NCI-H1930 (cell line): ENCODE measurements at regions not wholly inside any gene's neighbourhood (a gene's known extent, or its start where the extent isn't known, plus 50 kb on each side); places are given as distances from the start of the nearest gene placed in this dataset.
"Not testable (repeated sequence)": the region's sequence is repeated elsewhere in the genome, so short reads cannot be mapped to it uniquely, and the experiment has no call there.

Experiments
- DNase-seq, 2 experiments: peaks; one replicate each; lab custom pipeline; 2025; lab: John Stamatoyannopoulos, UW

DNA sequence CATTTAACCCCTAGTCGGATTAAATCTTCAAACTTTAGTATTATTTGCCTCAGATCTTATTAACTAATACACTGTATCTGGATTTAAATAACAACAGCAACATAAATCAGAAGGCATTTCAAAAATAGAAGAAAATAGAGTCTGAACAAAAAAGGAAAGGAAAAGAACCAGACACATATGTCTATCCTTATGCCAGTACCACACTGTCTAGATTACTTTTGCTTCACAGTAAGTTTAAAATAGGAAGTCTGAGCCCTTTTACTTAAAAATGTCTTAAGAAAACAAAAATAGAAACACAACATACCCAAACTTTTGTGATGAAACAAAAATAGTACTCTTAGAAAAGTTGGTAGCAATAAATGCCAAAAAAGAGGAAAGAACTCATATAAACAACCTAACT is 1615.8 kb downstream of the SI start:
- no peak for DNase-seq

DNA sequence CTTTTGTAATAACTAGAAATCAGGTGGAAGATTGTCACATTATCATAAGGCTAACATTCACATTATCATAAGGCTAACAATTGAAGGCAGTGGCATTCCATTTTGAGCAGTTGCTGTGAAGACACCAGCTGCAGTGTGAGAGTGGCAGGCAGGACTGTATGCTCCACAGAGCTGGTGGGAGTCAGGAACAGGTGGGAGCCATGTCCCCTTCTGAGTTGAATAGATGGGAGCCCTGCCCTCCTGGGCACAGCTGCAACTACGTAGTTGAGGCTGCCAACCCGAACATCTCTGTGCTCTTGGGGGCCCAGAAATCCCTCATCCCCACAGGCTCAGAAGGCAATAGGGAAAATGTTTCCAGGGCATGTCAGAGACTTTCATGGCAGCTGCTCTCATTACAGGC is 1627.6 kb downstream of the SI start:
- no peak for DNase-seq

DNA sequence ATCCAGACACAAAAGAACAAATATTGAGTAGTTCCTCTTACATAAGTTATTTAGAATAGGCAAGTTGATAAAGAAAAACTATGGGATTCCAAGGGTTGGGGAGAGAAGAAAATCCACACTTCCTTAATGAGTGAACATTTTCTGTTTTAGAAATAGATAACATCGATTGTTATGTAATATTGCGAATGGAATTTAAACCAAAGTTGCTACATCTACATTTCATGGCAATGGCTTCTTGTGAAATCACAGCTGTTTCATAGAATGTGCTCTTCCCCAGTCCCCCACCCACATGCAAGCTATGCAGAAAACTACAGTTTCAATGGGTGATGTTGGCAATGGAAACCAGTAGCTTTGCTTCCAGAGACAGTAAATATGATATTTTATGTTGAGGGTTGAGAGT is 1639.5 kb downstream of the SI start:
- DNase-seq = no peak

DNA sequence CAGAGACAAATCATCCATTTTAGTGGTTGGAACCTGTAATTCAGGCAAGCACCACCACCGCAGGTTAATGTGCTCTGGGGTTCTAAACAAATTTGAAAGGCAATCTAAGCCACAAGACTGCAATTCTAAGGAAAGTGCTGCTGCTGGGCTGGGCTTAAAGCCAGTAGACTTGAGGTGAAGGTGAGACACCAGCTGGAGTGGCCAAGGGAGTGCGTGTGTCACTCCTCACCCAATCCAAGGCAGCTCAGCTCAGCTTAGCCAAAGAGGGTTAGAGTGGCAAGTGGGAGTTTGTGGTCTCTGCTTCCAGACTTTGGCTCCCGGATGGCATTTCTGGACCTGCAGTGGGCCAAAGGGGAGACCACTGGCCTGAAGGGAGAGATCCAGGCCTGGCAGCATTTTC is 1655.6 kb downstream of the SI start:
- DNase-seq = no peak

DNA sequence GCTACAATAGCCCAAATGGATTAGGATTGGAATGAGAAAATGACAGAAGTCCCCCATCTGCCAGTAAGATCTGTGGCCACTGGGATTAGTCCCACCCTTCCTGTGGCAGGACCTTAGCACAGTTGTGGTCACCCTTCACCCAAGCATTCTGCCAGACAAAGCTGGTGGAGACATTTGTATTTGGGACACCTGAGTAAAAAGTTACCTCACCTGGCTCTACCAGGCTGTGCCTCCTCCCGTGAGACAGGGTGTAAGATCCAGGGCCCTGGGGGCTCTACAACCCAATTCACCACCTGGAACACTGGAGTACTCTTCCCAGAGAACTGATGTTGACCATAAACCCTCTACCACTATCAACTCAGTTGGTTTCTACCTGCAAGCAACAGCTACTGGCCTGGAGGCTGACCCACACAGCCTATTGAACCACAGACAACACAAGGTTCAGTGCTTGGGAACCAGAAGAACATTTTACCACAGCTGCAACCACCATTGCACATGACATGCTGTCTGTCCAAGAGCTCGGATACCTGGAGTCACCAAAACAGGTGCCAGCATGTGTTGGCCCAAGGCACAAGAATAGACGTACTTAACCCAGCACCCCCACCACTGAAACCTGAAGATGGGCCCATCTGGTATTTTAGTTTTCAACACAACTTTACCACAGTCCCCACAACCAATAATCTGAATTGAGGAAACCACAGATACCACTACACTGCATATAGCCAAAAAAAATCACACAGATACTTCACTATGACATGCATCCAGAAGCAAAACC is 1686.7 kb downstream of the SI start:
- no peak for DNase-seq

DNA sequence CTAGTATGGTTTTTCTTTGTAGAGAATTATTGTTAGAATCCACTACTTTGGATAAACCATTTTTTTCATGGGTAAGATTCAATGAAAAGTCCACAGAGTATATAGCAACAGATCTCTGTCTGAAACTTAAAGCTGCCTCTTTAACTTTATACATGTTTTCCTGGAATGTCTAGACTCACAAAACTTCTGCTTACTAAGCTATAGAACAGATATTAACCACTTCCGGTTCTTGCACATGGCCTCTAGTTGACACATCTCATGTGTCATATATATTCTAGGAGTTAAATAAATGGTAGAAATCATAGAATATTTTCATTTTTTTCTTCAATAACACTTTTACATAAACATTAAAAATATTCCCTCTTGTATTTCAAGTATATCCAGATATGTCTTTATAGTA is 1693.9 kb downstream of the SI start:
- no peak for DNase-seq

DNA sequence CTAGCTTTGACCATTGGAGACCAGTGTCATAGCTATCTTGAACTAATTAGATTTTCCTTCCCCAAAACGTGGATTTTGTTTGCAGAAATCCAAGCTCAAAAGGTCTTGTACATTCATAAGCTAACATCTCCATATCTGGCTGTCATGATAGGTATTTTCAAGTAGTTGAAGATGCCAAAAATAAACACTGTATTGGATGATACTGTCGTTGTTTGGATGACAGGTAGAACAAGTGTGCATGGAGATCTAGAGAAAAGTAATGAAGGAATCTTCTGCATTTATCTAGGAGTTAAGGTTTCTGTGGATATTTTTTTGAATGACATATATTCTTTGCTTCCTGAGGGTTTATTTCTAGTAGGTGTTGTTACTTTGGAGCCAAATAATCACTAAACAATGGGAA is 1696.1 kb downstream of the SI start:
- no peak for DNase-seq

DNA sequence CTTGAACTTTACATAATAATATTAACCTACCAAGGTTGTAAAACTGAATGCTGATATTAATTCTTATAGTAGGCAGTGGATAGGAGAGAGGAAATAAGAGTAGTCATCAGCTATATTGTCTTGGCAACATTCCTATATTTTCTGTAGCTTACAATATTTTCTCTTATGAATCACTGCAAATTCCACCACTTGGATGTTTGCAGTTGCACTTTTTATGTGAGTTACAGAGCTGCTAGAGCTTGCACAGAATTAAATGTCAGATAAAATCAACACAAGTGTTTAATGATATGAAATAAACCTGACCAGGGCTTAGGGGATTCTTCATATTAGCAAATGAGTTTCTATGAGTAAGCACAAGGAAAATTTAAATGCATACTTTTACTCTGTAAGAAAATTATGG is 1710.1 kb downstream of the SI start:
- DNase-seq = no peak

DNA sequence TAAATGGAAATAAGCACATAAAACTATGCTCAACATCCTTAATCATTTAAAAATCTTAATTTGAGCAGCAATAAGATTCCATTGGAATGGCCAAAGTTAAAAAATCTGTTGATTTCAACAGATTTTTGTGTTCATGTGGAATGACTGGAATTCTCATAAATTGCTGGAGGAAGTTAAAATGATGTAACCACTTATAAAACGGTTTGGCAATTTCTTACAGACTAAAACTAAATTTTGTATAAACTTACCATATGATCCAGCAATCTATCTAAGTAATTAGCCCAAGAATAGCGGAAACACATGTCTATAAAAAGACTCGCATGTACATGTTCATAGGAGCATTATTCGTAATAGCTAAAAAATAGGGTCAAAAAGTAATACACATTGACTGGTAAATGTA is 1713.6 kb downstream of the SI start:
- DNase-seq = no peak

DNA sequence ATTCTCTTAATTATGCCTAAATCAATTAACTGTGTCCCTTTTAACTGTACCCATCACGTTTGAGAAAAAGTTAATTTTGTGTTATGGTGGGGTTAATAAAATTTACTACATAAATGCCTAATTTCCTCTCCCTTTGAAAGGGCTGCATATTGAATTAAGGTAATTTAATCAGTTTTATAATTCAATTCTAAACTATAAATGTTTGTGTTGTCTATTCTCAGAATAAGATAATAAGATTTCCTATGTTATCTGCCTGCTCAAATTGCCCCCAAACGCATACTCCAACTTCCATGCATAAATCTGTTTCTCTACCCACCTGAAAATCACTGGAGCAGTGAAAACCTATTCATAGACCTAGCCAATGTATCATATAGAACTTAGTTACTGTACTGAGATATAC is 1716.1 kb downstream of the SI start:
- no peak for DNase-seq

DNA sequence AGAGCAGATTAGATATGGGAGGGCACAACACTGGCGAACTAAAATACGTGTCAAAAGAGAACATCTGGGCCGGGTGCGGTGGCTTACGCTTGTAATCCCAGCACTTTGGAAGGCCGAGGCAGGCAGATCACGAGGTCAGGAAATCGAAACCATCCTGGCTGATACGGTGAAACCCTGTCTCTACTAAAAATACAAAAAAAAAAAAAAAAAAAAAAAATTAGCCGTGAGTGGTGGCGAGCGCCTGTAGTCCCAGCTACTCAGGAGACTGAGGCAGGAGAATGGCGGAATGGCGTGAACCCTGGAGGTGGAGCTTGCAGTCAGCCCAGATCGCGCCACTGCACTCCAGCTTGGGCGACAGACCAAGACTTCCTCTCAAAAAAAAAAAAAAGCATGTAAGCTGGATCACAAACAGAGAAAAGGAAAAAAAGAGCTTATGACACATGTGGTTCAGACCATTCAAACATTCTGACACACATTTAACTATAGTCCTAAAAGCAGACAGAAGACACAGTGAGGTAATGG is 1716.9 kb downstream of the SI start:
- DNase-seq = not testable (repeated sequence)

DNA sequence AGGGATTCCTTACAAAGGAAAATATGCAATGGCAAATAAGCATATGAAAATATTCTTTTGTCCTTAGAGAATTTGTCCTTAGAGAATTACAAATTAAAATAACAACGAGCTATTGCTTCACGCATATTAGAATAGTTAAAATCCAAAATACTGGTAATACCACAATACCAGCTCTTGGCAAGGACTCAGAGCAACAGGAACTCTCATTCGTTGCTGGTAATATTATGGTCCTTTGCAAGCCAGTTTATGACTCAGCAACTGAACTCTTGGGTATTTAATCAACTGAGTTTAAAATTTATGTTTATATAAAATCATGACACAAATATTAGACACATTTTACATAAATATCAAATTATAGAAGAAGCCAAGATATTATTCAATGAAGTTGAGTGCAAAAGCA is 1730.4 kb downstream of the SI start:
- no peak for DNase-seq

DNA sequence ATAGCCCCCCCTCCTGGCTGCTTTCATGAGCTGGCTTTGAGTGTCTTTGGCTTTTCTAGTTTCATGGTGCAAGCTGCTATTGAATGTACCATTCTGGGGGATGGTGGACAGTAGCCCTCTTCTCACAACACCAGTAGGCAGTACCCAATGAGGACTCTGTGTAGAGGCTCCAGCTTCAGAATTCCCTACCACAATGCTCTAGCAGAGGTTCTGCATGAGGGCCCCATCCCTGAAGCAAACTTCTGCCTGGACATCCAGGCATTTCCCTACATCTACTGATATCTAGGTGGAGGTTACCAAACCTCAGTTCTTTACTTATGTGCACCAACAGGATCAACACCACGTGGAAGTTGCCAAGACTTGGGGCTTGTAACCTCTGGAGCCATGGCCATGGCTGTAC is 1742.9 kb downstream of the SI start:
- no peak for DNase-seq

DNA sequence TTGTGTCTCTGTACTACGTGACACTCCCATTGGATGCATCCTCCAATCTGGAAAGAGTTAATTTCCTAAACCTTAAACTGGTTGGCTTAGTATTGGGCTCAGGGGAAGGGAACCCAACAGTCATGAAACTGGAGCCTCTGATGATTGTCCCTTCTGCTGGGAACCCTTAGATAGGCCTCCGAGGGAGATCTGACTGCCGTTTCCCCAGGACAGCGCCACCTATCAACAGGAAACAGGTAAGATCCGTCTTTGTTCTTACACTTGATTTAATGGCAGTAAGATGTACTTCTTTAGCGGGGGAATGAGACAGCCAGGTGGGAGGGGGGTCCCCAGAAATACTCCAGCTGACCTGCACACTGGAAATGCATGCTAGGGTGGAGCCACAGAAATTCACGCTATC is 1749.6 kb downstream of the SI start:
- DNase-seq = no peak

DNA sequence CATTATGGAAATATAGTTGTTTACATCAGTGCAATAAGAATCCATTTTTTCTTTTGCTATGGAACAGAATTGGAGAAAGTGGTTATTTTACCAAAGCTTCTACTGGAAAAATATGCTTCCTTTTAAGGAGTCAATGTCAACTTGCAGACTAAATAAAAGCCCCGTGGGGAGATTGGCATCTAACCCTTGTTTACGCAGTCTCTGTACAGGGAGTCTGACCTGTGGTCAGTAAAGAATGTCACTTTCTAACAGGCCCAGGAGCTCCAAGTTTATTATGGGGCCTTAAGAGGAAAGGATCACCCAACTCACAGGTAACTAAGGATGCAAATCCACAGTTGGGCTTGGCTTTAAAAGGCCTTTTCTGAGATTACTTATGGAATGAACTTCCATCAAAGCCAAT is 1751.2 kb downstream of the SI start:
- no peak for DNase-seq

DNA sequence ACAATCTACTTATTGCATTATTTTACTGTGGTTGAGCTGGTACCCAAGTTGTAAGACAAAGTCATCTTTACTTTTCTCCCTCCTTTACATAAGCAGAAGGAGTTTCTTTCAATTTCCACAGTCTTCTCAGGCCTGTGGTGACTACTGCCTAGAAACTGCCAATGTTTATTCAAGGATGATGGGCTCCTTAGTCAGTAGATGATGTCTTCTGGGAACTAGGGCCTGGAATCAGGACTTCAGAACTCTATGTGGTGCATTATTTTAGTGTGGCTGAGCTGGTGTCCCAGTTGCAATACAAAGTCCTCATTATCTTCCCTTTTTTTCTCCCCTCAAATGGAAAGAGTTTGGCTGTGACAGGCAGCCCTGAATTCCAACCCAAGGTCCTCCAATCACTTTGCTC is 1762.5 kb downstream of the SI start:
- no peak for DNase-seq

DNA sequence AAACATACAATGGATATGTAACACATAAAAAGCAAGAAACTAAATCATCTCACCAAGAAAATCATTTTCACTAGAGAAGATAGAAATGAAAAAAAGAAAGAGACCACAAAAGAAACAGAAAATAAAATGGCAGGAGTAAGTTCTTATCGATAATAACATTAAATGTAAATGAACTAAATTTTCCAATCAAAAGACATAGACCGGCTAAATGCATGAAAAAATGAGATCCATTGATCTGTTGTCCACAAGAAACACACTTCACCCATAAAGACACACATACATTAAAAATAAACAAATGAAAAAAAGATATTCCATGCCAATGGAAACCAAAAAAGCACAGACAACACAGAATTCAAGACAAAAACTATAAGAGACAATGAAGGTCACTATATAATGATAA is 1771.9 kb downstream of the SI start:
- DNase-seq = no peak

DNA sequence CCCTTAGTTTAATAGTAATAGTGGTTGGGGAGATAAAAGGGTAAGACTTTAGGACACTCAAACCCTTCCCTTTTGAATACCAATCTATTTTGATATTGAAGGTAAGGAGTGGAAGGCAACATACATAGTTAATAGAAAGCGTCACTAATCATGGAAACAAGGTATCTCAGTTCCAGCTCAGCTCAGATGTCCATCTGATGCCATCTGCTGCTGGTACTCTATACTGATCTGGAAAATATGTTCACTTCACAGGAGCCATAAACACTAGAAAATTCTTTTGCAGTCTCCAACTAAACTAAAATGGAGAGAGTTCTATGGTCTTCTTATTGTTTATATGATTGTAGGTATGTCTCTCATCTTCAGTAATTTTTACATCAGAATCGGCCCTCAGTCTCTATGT is 1777.1 kb downstream of the OTOL1 start:
- DNase-seq = no peak

DNA sequence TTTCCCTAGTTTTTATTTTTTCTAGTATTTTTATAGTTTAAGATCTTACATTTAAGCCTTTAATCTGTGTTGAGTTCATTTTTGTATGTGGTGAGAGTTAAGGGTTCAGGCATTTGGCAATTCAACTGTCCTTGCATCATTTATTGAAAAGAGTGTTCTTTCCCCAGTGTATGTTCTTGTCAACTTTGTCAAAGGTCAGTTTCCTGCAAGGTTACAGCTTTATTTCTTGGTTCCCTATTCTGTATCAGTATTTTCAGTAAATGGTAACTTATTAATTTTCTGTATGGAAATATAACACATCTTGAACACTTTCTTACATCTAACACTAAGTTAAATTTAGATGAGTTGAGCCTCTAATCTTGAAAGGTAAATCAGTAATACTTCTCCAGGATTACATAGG is 1770.1 kb downstream of the OTOL1 start:
- no peak for DNase-seq

DNA sequence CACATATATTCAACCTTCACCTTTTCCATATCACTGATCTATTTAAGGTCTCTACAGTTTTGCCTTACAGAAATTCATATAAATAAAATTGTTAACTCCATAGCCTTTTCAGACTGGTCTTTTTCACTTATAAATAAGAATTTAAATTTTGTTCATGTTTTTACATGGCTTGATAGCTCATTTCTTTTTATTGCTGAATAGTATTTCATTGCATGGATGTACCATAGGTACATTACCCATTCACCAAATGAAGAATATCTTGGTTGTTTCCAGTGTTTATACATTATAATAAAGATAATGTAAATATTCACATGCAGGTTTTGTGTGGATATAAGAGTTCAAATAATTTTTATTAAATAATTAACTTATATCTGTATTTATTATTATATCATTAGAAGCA is 1765.0 kb downstream of the OTOL1 start:
- DNase-seq = no peak

DNA sequence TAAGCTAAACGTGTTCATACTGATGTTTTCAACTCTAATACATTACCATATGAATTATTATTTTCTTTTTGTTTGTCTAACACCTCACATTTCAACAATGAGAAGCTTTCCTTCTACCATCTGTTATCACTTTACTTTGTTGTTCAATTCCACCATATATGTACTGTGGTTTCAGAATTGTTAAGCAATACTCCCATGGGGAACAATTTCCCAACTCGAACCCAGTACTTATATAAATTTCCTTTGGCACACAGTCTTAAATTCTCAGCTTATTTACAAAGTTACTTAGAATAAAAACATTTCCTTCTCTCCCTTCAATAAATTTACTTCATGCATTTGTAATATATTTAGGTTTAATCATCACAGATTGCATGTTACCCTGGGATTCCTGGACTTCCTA is 1764.4 kb downstream of the OTOL1 start:
- DNase-seq = no peak

DNA sequence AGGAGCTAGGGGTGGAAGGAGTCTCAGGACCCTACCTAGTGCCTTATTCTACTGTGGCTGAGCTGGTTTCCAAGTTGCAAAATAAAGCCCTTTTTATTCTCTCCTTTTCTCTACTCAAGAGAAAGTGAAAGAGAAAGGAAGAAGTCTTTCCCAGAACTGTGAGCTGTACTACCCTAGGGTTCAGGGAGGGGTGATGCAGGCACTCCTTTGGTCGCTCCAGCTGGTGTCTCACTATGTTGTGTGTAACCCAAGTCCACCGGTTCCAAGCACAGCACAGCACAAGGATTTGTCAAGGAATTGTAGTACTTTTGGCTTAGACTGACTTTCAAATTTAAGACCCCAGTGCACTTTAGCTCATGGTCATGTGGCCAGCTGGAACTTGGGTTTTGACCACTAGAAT is 1721.7 kb downstream of the OTOL1 start:
- no peak for DNase-seq

DNA sequence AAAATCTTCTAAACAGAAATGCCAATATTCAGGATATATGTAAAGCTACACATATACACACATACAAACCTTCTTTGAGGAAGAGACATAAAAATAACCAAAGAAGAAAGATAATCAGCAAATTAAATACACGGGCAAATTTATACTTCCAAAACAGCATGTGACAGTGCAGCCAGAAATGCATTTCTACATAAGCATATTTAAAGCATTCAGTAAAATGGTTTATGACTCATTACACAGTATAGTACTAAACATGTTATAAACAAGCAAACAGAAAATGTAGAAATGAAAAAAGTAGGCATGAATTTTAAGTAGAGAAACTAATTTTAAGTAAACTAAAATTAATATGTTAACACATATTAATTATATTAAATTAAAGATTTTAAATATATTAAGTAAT is 1717.2 kb downstream of the OTOL1 start:
- DNase-seq = no peak

DNA sequence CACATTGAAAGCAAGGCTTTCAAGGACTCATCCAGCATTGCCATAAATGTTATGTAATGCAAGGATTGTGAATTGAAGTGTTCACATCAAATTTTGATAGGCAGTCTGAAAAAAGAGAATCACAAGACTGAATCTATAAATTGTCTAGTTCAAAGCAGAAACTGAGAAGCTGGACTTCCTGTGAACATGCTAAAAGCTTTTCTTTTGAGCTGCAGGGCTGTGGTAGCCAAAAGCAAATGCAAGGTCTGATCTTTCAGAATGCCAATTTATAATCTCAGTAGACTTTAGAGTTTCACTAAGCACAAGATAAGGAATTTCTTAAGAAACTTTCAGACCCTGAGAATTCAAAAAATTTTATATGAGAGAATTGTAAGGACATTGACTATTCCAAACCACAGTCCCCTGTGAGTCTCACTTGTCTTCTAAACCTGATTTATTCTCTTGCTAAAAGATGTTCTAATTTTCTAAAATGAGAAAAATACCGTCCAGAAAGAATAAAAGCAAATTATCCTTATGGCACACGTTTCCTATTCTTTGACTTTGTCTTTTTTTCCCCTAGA is 1700.3 kb downstream of the OTOL1 start:
- no peak for DNase-seq
